ENCODE measurements at regions not wholly inside any gene's neighbourhood (a gene's known extent, or its start where the extent isn't known, plus 50 kb on each side); places are given as distances from the start of the nearest gene placed in this dataset.

DNA sequence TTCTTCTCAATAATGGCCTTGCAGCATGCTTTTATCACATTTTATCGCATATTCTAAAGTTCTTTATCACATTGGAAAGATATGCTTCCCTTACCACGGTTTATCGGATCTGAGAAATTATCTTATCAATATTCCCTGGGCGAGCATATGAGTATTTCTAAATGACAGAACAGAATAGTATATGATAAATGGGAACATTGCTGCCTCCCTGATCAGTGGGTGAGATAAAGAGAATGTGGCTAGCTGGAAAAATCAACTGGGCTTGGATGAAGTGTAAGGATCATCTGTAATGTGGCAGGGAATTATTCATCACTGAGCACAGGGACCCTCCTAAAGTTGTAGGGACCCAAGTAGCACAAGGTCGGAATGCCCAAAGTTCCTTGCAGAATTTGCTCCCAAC, 667.4 kb upstream of the NRP1 start:
- no peak for TF ChIP-seq CTCF (conservative IDR thresholded peaks at IDR 0.05; ENCODE audit: low read depth, low read length)
- TF ChIP-seq EZH2 (IDR thresholded peaks at IDR 0.05; ENCODE audit: borderline replicate concordance, low read depth, low read length, poor library complexity, severe bottlenecking), result no peak
